ENCODE measurements at regions not wholly inside any gene's neighbourhood (a gene's known extent, or its start where the extent isn't known, plus 50 kb on each side); places are given as distances from the start of the nearest gene placed in this dataset.

DNA sequence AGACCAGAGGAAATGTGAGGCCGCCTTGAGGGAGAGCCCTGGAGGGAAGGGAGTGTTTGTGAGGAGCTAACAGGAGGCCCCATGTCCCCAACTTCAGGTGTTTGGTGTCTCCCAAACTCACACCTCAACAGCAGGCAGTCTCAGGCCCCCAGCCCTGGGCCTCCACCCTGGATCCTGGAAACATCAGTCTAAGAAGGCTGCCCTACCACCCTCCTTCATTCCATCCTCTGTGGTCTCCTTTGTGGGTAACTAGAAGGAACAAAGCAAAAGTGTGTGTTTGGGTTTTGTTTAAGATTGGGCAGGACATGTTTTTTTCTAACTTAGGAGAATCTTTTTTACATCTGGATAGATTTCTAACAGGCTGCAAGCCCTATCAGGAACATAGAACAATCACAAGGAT lies 404.3 kb downstream of the BCL11A start:
- DNase-seq: no peak

- no peak for DNase-seq
Observed at GRCh38 chr2:60148716-60149115, 404.7 kb downstream of the BCL11A start.

DNA sequence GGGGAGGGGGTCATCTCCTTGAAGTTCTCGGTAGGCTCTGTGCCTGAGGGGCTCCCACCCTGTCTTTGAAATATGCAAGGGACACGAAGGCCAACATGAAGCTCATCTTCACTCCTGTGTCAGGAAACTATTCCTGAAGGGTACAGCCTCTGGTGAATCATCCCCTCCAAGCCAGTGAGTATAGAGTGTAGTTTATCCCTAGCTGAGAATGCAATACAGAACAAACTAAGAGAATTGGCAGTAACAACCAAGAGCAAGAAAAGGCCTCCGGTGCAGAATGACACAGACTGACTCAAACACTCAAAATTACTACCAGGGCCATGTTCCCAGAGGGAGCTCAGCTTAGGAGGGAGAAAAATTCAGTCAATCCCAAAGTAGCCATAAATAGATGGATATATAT lies 413.3 kb downstream of the BCL11A start:
- DNase-seq: no peak

- no peak for DNase-seq
Observed at GRCh38 chr2:60136913-60137312, 416.5 kb downstream of the BCL11A start.

- DNase-seq: no peak
Observed at GRCh38 chr2:60127191-60127590, 426.3 kb downstream of the BCL11A start.

DNA sequence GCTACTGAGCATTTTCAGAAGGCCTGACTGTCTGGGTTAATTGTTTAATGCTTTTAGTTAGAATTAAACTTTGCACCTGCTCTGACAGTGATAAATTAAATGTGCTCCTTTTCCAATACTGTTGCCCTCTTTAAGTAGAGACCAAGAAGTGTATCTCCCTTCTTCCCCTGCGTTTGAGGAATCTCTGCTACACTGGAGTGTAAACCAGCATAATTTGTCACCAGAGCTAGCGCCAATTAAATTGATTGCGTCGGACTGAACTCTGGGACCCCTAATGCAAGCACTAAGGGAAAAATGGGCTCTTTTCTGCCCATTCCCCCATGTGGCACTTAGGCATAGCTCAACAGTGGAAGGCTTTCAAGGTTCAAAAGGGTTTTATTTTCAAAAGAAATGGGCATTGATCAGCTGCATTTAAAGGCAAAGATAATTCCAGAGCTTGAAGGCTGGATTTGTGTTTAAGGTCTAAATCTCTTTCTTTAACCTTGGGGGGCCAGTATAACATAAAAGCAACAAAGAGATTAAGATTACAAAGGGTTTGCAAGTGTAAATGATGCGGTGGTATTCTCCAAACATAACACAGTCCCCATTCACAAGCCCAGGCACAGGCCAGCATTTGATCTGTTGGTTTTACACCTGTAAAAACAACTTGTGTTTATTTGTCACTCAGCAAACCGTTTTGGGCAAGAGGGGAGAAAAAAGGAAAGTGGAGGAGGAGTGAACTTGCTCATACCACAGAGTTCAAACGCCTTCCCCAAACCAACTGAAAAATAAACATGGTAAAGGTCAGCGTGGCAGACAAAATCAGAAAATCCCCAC lies 427.6 kb downstream of the BCL11A start:
- no peak for DNase-seq

DNA sequence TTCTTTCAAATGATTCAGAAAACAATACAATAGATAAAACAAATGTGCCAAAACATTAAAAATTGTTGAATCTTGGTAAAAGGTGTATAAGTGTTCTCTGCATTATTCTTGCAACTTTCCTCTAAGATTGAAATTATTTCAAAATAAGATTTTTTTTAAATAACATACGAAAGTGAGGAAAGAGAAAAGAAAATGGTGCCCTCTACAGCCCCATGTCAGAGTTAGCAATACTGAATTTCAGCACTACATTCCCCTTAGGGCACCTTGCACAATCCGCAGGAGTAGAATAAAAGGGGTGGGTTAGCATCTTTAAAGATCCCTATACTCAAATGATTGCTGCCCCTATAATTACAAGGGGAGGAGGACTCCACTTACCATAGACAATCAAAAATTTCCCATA lies 433.7 kb downstream of the BCL11A start:
- DNase-seq: no peak

- DNase-seq: no peak
Observed at GRCh38 chr2:60118917-60119316, 434.5 kb downstream of the BCL11A start.

DNA sequence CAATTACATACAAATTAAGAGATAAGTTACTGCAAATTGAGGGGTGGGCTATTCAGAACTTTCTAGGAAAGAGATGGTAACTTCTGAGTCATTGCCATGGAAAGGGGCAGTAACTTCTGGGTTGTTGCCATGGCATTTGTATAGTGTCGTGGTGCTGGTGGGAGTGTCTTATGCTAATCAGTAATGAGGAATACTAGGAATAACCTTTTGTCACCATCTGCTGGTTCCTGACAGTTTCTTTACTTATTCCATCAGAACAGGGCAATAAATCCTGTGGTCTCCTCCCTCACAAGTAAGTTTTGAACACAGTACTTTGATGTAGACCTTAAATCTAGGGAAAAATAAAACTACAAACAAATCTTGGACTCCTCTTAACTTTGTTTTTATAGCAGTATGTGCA lies 435.4 kb downstream of the BCL11A start:
- no peak for DNase-seq

DNA sequence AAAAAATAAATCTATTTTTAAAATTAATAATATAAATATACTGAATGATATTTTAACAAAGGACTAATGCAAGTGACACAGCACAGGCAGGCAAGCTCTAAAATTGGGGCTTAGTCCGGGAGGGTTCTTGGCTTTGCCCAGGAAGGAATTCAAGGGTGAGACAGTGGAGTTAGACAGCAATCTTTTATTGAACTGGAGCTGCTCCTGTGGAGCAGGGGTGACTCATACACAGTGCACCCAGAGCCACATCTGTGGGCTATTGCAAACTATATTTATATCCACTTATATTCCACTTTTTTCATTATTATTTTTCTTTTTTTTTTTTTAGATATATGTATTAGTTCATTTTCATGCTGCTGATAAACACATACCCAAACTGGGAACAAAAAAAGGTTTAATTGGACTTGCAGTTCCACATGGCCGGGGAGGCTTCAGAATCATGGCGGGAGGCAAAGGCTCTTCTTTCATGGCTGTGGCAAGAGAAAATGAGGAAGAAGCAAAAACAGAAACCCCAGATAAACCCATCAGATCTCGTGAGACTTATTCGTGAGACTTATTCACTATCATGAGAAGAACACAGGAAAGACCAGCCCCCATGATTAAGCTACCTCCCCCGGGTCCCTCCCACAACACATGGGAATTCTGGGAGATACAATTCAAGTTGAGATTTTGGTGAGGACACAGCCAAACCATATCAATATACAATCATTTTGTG lies 437.1 kb downstream of the BCL11A start:
- no peak for DNase-seq

DNA sequence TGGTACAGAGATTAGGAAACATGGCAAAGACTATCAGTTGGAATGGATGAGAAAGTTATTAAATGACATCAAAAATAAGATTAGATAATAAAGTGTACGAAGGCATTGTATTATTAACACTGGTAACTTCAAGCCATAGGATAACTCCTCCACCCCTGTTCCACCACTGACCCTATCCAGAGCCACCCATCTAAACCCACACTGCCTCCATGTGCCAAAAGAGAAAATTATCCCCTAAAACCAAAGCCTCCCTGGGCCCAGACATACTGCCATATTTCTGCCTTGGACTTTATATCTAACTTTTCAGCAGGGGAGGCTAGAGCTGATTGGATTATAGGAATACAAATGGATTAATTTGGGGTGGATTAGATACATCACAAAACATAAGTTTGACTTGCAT lies 443.7 kb downstream of the BCL11A start:
- no peak for DNase-seq

DNA sequence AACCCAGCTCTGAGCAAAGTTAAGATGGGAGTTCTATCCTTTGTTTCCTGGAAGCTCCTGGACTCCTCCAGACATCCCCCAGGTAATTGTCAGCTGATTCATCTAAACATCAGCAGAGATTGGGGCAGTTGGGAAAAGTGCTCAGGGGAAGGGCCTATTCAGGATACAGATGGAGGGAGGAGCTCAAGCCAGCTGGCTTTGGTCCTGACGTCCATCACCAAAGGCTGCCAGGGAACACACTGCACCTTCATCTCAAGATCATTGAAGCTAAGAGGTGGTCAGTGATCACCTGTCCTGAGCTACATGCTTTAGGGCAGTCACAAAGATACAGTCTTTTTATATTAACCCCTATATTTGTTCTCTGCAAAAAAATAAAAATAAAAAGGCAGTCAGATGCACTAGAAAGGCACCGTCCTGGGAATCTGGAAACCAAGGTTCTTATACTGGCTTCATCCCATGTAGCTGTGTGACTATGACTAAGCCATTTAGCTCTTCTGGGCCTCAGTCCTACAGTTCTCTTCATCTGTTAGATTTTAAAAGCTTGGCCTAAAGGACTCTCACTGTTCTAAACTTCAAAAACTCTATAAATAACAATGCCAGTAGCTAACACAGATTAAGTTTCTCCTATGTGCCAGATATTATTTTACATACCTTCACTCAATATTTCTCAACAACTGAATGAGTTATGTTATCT lies 446.5 kb downstream of the BCL11A start:
- DNase-seq: no peak

DNA sequence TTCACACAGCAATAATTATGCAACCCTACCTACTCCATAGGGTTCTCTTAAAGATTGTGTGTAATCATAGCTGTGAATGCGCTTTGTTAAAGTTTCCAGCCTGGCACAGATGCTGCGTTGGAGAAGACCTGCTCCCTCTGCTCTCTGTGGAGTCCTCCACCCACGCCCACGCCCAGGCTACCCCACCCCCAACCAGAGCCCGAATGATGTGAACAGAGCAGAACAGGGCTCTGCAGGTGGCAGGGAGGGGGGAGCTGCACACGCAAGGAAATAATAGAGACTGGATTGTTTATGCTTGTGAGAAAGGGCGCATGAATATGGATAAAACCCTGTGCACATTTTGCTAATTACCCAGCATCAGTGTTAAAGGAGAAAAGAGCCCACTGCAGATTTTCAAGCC lies 447.5 kb downstream of the BCL11A start:
- DNase-seq: no peak

GRCh38 chr2:60104514-60105505 lies 448.6 kb downstream of the BCL11A start:
- DNase-seq: no peak

DNA sequence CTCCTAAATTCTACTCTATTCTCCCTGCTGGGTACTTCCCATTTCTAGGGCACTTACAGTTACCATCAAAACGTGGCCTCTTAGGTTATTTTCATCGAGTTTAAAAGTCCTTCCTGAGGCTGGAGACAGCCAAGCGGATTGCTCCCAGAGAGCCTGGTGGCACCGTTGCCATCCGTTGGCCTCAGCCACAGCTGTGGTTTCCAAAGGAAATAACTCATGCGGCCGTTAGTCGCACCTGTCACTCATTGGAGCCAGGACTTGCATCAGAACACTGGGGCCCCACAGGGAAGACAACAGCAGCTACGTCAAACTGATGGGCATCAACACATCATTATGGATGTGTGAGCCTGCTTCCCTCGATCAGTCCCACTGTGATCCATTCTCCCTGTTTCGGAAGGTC lies 453.4 kb downstream of the BCL11A start:
- no peak for DNase-seq

DNA sequence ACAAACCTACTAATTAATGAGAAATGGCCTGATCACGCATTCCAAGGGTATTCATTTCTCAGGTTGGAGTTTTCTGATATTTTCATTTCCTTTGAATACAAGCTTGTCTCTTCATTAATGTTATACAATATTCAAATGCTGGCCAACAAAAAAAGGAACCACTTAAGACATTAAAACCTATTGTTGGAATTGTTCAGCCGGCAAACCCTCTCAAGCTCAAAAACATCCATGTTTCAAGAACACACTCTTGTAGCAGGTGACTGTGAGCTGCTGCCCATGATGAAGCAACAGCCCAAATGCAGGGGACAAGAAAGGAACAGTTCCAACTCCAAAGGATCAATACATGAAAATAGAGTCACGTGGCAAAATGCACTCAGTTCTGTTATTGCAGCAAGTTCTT lies 454.5 kb downstream of the BCL11A start:
- DNase-seq: no peak

- DNase-seq: no peak
Observed at GRCh38 chr2:60097298-60097697, 456.2 kb downstream of the BCL11A start.

GRCh38 chr2:60096556-60096955 lies 456.9 kb downstream of the BCL11A start:
- no peak for DNase-seq

DNA sequence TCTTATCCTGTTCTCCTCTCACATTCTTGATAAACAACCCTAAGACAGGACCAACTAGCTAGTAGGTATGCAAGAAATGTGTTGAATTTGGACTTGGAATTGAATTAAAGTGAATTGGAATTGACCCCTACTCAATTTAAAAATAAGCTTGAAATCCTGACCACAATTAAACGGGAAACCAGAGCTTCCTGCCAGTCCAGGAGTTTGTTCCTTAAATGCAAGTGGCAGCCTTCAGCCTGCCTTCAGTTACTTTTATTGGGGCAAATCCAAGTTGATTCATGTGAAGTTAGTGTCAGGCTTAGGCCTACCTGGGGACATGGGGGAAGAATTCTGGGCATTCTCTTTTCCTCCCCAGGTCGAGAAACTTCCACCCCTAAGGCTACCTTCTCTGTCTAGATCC lies 457.6 kb downstream of the BCL11A start:
- no peak for DNase-seq

DNA sequence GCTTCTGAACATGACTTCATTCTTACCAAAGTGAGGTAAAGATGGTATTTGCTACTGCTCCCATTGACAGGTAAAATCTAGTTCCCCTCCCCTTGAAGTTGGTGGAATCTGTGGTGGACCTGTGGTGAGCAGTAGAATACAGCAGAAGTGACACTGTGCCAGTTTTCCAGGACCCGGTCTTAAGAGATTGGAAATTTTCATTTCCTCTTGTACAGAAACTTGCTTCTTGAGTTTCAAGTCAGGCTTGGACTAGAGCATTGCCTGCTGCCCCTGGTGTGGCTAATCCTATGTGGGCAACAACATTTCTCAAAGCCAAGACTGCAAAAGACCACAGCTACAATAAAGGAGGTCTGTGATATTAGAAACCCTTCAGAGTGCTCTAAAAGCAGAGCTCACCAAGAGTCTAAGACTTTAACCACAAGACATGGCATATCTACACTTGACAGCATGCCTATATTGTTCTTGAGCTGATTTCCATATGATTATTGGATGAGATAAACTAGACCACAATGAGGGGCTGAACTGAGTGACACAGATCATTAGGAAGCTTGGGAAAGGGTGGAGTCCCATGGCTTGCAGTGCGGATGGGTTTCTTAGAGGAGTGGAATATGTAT lies 458.1 kb downstream of the BCL11A start:
- no peak for DNase-seq

DNA sequence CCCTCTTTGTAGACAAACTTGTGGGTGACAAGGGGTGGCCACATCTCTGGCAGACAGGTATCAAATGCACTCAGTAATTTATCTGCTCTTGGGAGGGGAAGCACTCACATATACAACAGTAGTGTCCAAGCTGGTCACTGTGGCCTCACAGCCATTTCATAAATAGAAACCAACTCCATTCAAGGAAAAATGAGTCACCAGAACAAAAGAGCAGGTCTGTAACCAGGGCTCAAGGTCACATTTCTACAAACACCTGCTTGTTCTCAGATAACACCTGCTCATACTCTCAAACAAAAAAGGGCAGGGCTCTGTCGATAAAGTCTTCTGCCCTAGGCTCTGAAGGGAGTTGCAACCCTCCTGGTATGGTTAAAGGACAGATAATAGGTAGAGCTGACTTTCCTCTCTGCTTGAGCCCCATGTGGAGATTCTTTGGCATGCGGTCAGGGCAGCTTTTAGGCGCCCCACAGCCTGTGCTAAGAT lies 459.0 kb downstream of the BCL11A start:
- DNase-seq: no peak

- DNase-seq: no peak
Observed at GRCh38 chr2:60092781-60093180, 460.7 kb downstream of the BCL11A start.
